ENCODE measurements at regions not wholly inside any gene's neighbourhood (a gene's known extent, or its start where the extent isn't known, plus 50 kb on each side); places are given as distances from the start of the nearest gene placed in this dataset.

GRCh38 chr3:137083332-137083731, 125.5 kb downstream of the IL20RB start:
- Mint-ChIP-seq H3K36me3 (ENCODE audit: low read depth) (no peaks in the 10 kb centered on the region), H3K4me3 (no peak overlapping the region), H3K9me3 (no peaks in the 10 kb centered on the region), H3K27me3 (peaks cover 14% of the 10 kb centered on the region), H3K4me1 (ENCODE audit: low read depth) (no peaks in the 10 kb centered on the region), H3K27ac (no peak overlapping the region)
- POLR2A ChIA-PET, result no interaction called here
- CTCF ChIA-PET, result interaction anchor here (0.7 kb wide), 1 partner anchor 14 kb away, joined by 3 read pairs; no protein-coding TSS in a partner anchor
- ATAC-seq, result no peak
- DNase-seq, result no peak
- intact Hi-C loops (cut with micrococcal nuclease), result no loop called here
- TF ChIP-seq CTCF (IDR thresholded peaks at IDR 0.05), result no peak

- H3K4me3 Mint-ChIP-seq, result no peak overlapping the region
- no peak for TF ChIP-seq CTCF (IDR thresholded peaks at IDR 0.05)
- H3K27me3 Mint-ChIP-seq, result peaks cover 18% of the 10 kb centered on the region
- no peak for ATAC-seq
- no peak for DNase-seq
- no peak overlapping the region for H3K27ac Mint-ChIP-seq
- no peaks in the 10 kb centered on the region for H3K36me3 Mint-ChIP-seq (ENCODE audit: low read depth)
- CTCF ChIA-PET, result no interaction called here
- intact Hi-C loops (cut with micrococcal nuclease), result no loop called here
- POLR2A ChIA-PET, result no interaction called here
- H3K4me1 Mint-ChIP-seq (ENCODE audit: low read depth), result no peaks in the 10 kb centered on the region
- no peaks in the 10 kb centered on the region for H3K9me3 Mint-ChIP-seq
Measured at GRCh38 chr3:137084586-137084985, 126.8 kb downstream of the IL20RB start.

- H3K27ac Mint-ChIP-seq, result no peak overlapping the region
- no peak overlapping the region for H3K4me3 Mint-ChIP-seq
- no peak for ATAC-seq
- no peaks in the 10 kb centered on the region for H3K4me1 Mint-ChIP-seq (ENCODE audit: low read depth)
- DNase-seq, result no peak
- CTCF ChIA-PET, result interaction anchor here (1.1 to 4.3 kb wide), 5 partner anchors 9 to 25 kb away, joined by 3 to 27 read pairs (median 4); no protein-coding TSS in a partner anchor
- intact Hi-C loops (cut with micrococcal nuclease), result no loop called here
- POLR2A ChIA-PET, result no interaction called here
- no peaks in the 10 kb centered on the region for H3K9me3 Mint-ChIP-seq
- no peak for TF ChIP-seq CTCF (IDR thresholded peaks at IDR 0.05)
- H3K27me3 Mint-ChIP-seq, result peaks cover 12% of the 10 kb centered on the region
- no peaks in the 10 kb centered on the region for H3K36me3 Mint-ChIP-seq (ENCODE audit: low read depth)
Measured at GRCh38 chr3:137097386-137097785, 139.6 kb downstream of the IL20RB start.

- DNase-seq (no peak), ATAC-seq (no peak)
- peaks cover 9% of the 10 kb centered on the region for H3K27me3 Mint-ChIP-seq
- intact Hi-C loops (cut with micrococcal nuclease), result no loop called here
- ChIA-PET CTCF (interaction anchor here (1.2 to 4.3 kb wide), 4 partner anchors 8 to 24 kb away, joined by 3 to 27 read pairs (median 13); no protein-coding TSS in a partner anchor), POLR2A (no interaction called here)
- H3K9me3 Mint-ChIP-seq, result no peaks in the 10 kb centered on the region
- H3K36me3 Mint-ChIP-seq (ENCODE audit: low read depth), result no peaks in the 10 kb centered on the region
- H3K4me3 Mint-ChIP-seq, result no peak overlapping the region
- no peak for TF ChIP-seq CTCF (IDR thresholded peaks at IDR 0.05)
- H3K27ac Mint-ChIP-seq, result no peak overlapping the region
- H3K4me1 Mint-ChIP-seq (ENCODE audit: low read depth), result no peaks in the 10 kb centered on the region
Measured at GRCh38 chr3:137097852-137098251, 140.1 kb downstream of the IL20RB start.

- no peaks in the 10 kb centered on the region for H3K4me1 Mint-ChIP-seq (ENCODE audit: low read depth)
- ATAC-seq (no peak), DNase-seq (no peak)
- TF ChIP-seq CTCF (IDR thresholded peaks at IDR 0.05), result no peak
- intact Hi-C loops (cut with micrococcal nuclease), result no loop called here
- H3K36me3 Mint-ChIP-seq (ENCODE audit: low read depth), result no peaks in the 10 kb centered on the region
- no peak overlapping the region for H3K27ac Mint-ChIP-seq
- H3K27me3 Mint-ChIP-seq, result peaks cover 6% of the 10 kb centered on the region
- CTCF ChIA-PET, result interaction anchor here (4.3 kb wide), 1 partner anchor 10 kb away, joined by 27 read pairs; no protein-coding TSS in a partner anchor
- H3K9me3 Mint-ChIP-seq, result no peaks in the 10 kb centered on the region
- no peak overlapping the region for H3K4me3 Mint-ChIP-seq
- POLR2A ChIA-PET, result no interaction called here
Measured at GRCh38 chr3:137099364-137100219, 141.8 kb downstream of the IL20RB start.
